Spleen (tissue), 11 donors: ENCODE measurements at regions not wholly inside any gene's neighbourhood (a gene's known extent, or its start where the extent isn't known, plus 50 kb on each side); places are given as distances from the start of the nearest gene placed in this dataset.

Experiments used
- DNase-seq: peaks from one replicate; pipeline ENCODE4 v3.0.0-alpha.2; 2020
- H3K27ac ChIP-seq, 8 donors: fragments of 200-600 bp; sonication (generic) in 7 of 8; 1 replicate in 4 of 8; 2 replicates in 4 of 8; pipeline versions ENCODE4 v1.5.0 to v1.8.0; 2016 to 2021; ENCODE audit warnings: inconsistent platforms in 4 of 8, mild to moderate bottlenecking in 4 of 8, moderate library complexity in 1 of 8
- H3K27me3 ChIP-seq, 7 donors: fragments of 200-600 bp; sonication (generic) in 6 of 7; replicated peaks in 1 of 7; 1 replicate in 4 of 7; 2 replicates in 3 of 7; pipeline versions ENCODE4 v1.5.0 to v1.8.0; 2016 to 2021; ENCODE audit warnings: inconsistent platforms in 3 of 7, mild to moderate bottlenecking in 1 of 7
- H3K36me3 ChIP-seq, 6 donors: fragments of 200-600 bp; sonication (generic) in 5 of 6; 1 replicate in 4 of 6; 2 replicates in 2 of 6; pipeline versions ENCODE4 v1.5.0 to v1.8.0; 2016 to 2021; ENCODE audit warnings: inconsistent platforms in 2 of 6
- H3K4me1 ChIP-seq, 6 donors: fragments of 200-600 bp; sonication (generic) in 5 of 6; 1 replicate in 3 of 6; 2 replicates in 3 of 6; pipeline versions ENCODE4 v1.5.0 to v1.8.0; 2016 to 2021; ENCODE audit warnings: inconsistent platforms in 3 of 6
- H3K4me3 ChIP-seq, 8 donors: fragments of 200-600 bp; sonication (generic) in 7 of 8; 1 replicate in 4 of 8; 2 replicates in 4 of 8; pipeline versions ENCODE4 v1.5.0 to v1.8.0; 2016 to 2021; ENCODE audit warnings: inconsistent platforms in 4 of 8, mild to moderate bottlenecking in 4 of 8, moderate library complexity in 2 of 8
- H3K9me3 ChIP-seq, 8 donors: fragments of 200-600 bp; sonication (generic) in 7 of 8; 1 replicate in 4 of 8; 2 replicates in 4 of 8; pipeline versions ENCODE4 v1.5.0 to v1.8.0; 2016 to 2021; ENCODE audit warnings: inconsistent platforms in 4 of 8
- CTCF ChIP-seq, 11 experiments: fragments of 200-600 bp in 7 of 11; fragments of 450-650 bp in 4 of 11; sonication (generic) in 4 of 11; IDR thresholded peaks in 8 of 11; conservative IDR thresholded peaks in 3 of 11; 1 replicate in 7 of 11; 2 replicates in 4 of 11; pipeline versions ENCODE4 v1.4.0 to v1.8.0; 2016 to 2021; ENCODE audit warnings: antibody characterized with exemption in 11 of 11, inconsistent platforms in 4 of 11, mild to moderate bottlenecking in 1 of 11
- POLR2A ChIP-seq, 3 donors: fragments of 450-650 bp; IDR thresholded peaks; one replicate each; pipeline ENCODE4 v1.5.1; 2017; ENCODE audit warnings: antibody characterized with exemption in 3 of 3, mild to moderate bottlenecking in 1 of 3
- POLR2AphosphoS5 ChIP-seq, 3 donors: sonication (generic); formaldehyde crosslinking; IDR thresholded peaks; one replicate each; pipeline ENCODE4 v1.5.1; 2017; ENCODE audit warnings: antibody characterized with exemption in 3 of 3
- WGBS, 5 donors: extraction: QIAGEN DNeasy Blood & Tissue Kit in 3 of 5; methylation state at CpG; one replicate each; pipeline versions ENCODE4 v1.1.5 to v1.1.7; 2013 to 2018; 5-methylcytosine and 5-hydroxymethylcytosine counted together
- intact Hi-C: fragments of 100-400 bp; cut with DNase I; formaldehyde crosslinking; loops from one replicate; pipeline ENCODE4 v1.15.0; 2023; ENCODE audit warnings: low total_unique reads
- donor health status: healthy with polysubstance abuse.
- donor health status: DM: no; HTN: no; CAD: no; lungs with moderate emphysema.
- donor health status: DM: no; HTN: no; CAD: no.
- donor health status: Bipolar disorder and iron deficiency.
- donor health status: healthy.
- donor health status: DM: no; HTN: no; CAD: no.
- donor health status: DM: yes; HTN: yes; CAD: no.

GRCh38 chr4:130705023-130705422 is 1609.1 kb downstream of the C4orf33 start:
- H3K36me3 ChIP-seq, result no peaks in the 10 kb centered on the region
- DNase-seq, result no peak
- intact Hi-C loops, result no loop called here
- H3K4me3 ChIP-seq, result no peak overlapping the region
- H3K4me1 ChIP-seq, result no peaks in the 10 kb centered on the region
- TF ChIP-seq POLR2AphosphoS5 (IDR thresholded peaks at IDR 0.05), result no peak
- no peak for TF ChIP-seq CTCF (IDR thresholded peaks at IDR 0.05 in 8 of 11, conservative IDR thresholded peaks at IDR 0.05 in 3 of 11)
- no peak for TF ChIP-seq POLR2A (IDR thresholded peaks at IDR 0.05)
- peaks cover 0 to 3% (median 0%) of the 10 kb centered on the region in 8 donors for H3K9me3 ChIP-seq
- no peak overlapping the region for H3K27ac ChIP-seq
- no peaks in the 10 kb centered on the region for H3K27me3 ChIP-seq

GRCh38 chr4:130712038-130712437 is 1616.1 kb downstream of the C4orf33 start:
- intact Hi-C loops, result no loop called here
- H3K4me3 ChIP-seq, result no peak overlapping the region
- 23 to 82% (median 56%) methylated on average over 1 of the region's 1 CpG for WGBS, 5 donors
- DNase-seq, result no peak
- H3K4me1 ChIP-seq, result no peaks in the 10 kb centered on the region
- no peaks in the 10 kb centered on the region for H3K36me3 ChIP-seq
- no peak for TF ChIP-seq CTCF (IDR thresholded peaks at IDR 0.05 in 8 of 11, conservative IDR thresholded peaks at IDR 0.05 in 3 of 11)
- TF ChIP-seq POLR2A (IDR thresholded peaks at IDR 0.05), result no peak
- TF ChIP-seq POLR2AphosphoS5 (IDR thresholded peaks at IDR 0.05), result no peak
- H3K27ac ChIP-seq, result no peak overlapping the region
- no peaks in the 10 kb centered on the region for H3K27me3 ChIP-seq
- H3K9me3 ChIP-seq, result peaks cover 0 to 2% (median 0%) of the 10 kb centered on the region in 8 donors

GRCh38 chr4:130714006-130714405 is 1618.1 kb downstream of the C4orf33 start:
- no peaks in the 10 kb centered on the region for H3K36me3 ChIP-seq

GRCh38 chr4:130722361-130722760 is 1626.4 kb downstream of the C4orf33 start:
- H3K27me3 ChIP-seq, result no peaks in the 10 kb centered on the region
- no peak overlapping the region for H3K4me3 ChIP-seq
- H3K4me1 ChIP-seq, result no peaks in the 10 kb centered on the region
- no peaks in the 10 kb centered on the region for H3K36me3 ChIP-seq
- H3K9me3 ChIP-seq, result no peaks in the 10 kb centered on the region
- TF ChIP-seq POLR2A (IDR thresholded peaks at IDR 0.05) (no peak), POLR2AphosphoS5 (IDR thresholded peaks at IDR 0.05) (no peak)
- no peak overlapping the region for H3K27ac ChIP-seq
- DNase-seq, result no peak
- intact Hi-C loops, result no loop called here

More at GRCh38 chr4:130714006-130714405, 1618.1 kb downstream of the C4orf33 start:
- Histone ChIP-seq H3K27ac (no peak overlapping the region), H3K27me3 (no peaks in the 10 kb centered on the region), H3K4me1 (no peaks in the 10 kb centered on the region), H3K9me3 (no peaks in the 10 kb centered on the region), H3K4me3 (no peak overlapping the region)
- WGBS, 5 donors, result 33 to 96% (median 86%) methylated on average over 1 of the region's 1 CpG
- intact Hi-C loops, result no loop called here
- TF ChIP-seq CTCF (IDR thresholded peaks at IDR 0.05 in 8 of 11, conservative IDR thresholded peaks at IDR 0.05 in 3 of 11), result no peak
- no peak for TF ChIP-seq POLR2AphosphoS5 (IDR thresholded peaks at IDR 0.05)
- no peak for TF ChIP-seq POLR2A (IDR thresholded peaks at IDR 0.05)
- DNase-seq, result no peak
